ENCODE measurements at regions not wholly inside any gene's neighbourhood (a gene's known extent, or its start where the extent isn't known, plus 50 kb on each side); places are given as distances from the start of the nearest gene placed in this dataset.

DNA sequence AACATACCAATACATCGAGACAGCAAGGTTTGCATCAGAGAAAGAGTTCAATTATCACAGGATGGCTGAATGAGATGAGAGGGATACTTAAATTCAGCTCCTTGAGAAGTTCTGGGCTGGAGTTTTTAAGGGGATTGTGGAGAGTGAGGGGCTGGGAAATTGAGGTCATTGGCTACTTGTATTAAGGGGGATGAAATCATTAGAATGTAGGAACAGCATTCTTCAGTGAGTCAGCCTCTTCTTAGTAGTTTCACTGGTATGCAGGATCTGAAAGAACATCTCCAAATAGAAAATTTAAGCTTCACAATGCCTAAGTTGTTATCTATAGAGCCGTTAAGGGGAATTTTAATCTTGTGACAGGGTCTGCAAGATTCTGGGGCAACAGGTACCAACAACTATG, 211.6 kb upstream of the TAPT1 start:
- intact Hi-C loops (cut with micrococcal nuclease), result no loop called here
- Histone ChIP-seq H2AFZ (ENCODE audit: low read depth, low read length) (no peak overlapping the region), H3K4me3 (replicated peaks in 1 of 3; ENCODE audit: insufficient read depth in 1 of 3, low read depth in 1 of 3, low read length in 3 of 3) (no peak overlapping the region), H3K27ac (ENCODE audit: insufficient read depth, low read depth, low read length) (no peak overlapping the region), H3K4me1 (ENCODE audit: control insufficient read depth, extremely low read depth, insufficient read depth, low read length) (no peaks in the 10 kb centered on the region), H3K27me3 (ENCODE audit: control insufficient read depth in 2 of 2, insufficient read depth in 2 of 2, low read length in 2 of 2) (peaks cover 6 to 8% of the 10 kb centered on the region in 2 experiments), H3K9ac (replicated peaks; ENCODE audit: extremely low read depth, insufficient read depth, low read length) (no peak overlapping the region), H3K36me3 (ENCODE audit: control insufficient read depth in 2 of 2, extremely low read depth in 1 of 2, insufficient read depth in 2 of 2, low read length in 2 of 2) (no peaks in the 10 kb centered on the region), H3K79me2 (ENCODE audit: control insufficient read depth, insufficient read depth, low read length) (no peaks in the 10 kb centered on the region), H3K4me2 (ENCODE audit: insufficient read depth, low read length) (no peak overlapping the region), H3K9me1 (replicated peaks; ENCODE audit: control insufficient read depth, extremely low read depth, insufficient read depth, low read length) (no peaks in the 10 kb centered on the region), H4K20me1 (replicated peaks; ENCODE audit: control insufficient read depth, extremely low read depth, insufficient read depth, low read length) (no peaks in the 10 kb centered on the region), H3K9me3 (replicated peaks; ENCODE audit: control insufficient read depth, insufficient read depth, low read length) (no peaks in the 10 kb centered on the region)
- FAIRE-seq (no peak), DNase-seq (ENCODE audit: low read depth, low spot score) (no peak)
- POLR2A ChIA-PET, result no interaction called here
- dilution Hi-C loops (cut with MboI; ENCODE audit: extremely low pct_ligation_motif_present, low sequenced_read_pairs), result no loop called here
- TF ChIP-seq, protein P1, sequence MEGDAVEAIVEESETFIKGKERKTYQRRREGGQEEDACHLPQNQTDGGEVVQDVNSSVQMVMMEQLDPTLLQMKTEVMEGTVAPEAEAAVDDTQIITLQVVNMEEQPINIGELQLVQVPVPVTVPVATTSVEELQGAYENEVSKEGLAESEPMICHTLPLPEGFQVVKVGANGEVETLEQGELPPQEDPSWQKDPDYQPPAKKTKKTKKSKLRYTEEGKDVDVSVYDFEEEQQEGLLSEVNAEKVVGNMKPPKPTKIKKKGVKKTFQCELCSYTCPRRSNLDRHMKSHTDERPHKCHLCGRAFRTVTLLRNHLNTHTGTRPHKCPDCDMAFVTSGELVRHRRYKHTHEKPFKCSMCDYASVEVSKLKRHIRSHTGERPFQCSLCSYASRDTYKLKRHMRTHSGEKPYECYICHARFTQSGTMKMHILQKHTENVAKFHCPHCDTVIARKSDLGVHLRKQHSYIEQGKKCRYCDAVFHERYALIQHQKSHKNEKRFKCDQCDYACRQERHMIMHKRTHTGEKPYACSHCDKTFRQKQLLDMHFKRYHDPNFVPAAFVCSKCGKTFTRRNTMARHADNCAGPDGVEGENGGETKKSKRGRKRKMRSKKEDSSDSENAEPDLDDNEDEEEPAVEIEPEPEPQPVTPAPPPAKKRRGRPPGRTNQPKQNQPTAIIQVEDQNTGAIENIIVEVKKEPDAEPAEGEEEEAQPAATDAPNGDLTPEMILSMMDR (IDR thresholded peaks at IDR 0.05; ENCODE audit: extremely low read depth in 1 of 2, insufficient read depth in 1 of 2, low read depth in 1 of 2, low read length in 2 of 2), result no peak
- TF ChIP-seq, protein P2, sequence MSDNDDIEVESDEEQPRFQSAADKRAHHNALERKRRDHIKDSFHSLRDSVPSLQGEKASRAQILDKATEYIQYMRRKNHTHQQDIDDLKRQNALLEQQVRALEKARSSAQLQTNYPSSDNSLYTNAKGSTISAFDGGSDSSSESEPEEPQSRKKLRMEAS (IDR thresholded peaks at IDR 0.05; ENCODE audit: insufficient read depth, insufficient read length), result no peak
- no peak for TF ChIP-seq POLR2AphosphoS5 (IDR thresholded peaks at IDR 0.05; ENCODE audit: insufficient read depth, low read depth, low read length)
- no peak for TF ChIP-seq MYC (IDR thresholded peaks at IDR 0.05; ENCODE audit: low read depth, low read length)
- TF ChIP-seq JUN (IDR thresholded peaks at IDR 0.05; ENCODE audit: borderline replicate concordance, insufficient read depth, insufficient read length, low read depth), result no peak
- TF ChIP-seq GATA2 (IDR thresholded peaks at IDR 0.05; ENCODE audit: insufficient read depth, insufficient read length, low read depth, low read length), result no peak
- no peak for TF ChIP-seq FOS (IDR thresholded peaks at IDR 0.05; ENCODE audit: borderline replicate concordance, insufficient read depth, low read length)
- no peak for TF ChIP-seq EZH2 (IDR thresholded peaks at IDR 0.05; ENCODE audit: borderline replicate concordance, low read depth, low read length, severe bottlenecking)
- no peak for TF ChIP-seq POLR2A (IDR thresholded peaks at IDR 0.05; ENCODE audit: low read depth, low read length)
- no TSS peak for BruUV-seq (replicated peaks)
- CTCF ChIA-PET, result interaction anchor here (1.2 kb wide), 1 partner anchor 9 kb away, joined by 5 read pairs; no protein-coding TSS in a partner anchor

Data from endothelial cell of umbilical vein (primary cell).